Smooth muscle cell (in vitro differentiated cells): ENCODE measurements at regions not wholly inside any gene's neighbourhood (a gene's known extent, or its start where the extent isn't known, plus 50 kb on each side); places are given as distances from the start of the nearest gene placed in this dataset.

Source experiments
- DNase-seq: peaks from one replicate; lab custom pipeline; 2025; ENCODE audit not compliant: unreplicated experiment; lab: John Stamatoyannopoulos, UW
- H2AFZ ChIP-seq: fragments of 200-600 bp; sonication (generic); 2 replicates; pipeline ENCODE4 v1.6.0; 2016; ENCODE audit warnings: antibody characterized with exemption, low read depth, mild to moderate bottlenecking
- H3F3A ChIP-seq: fragments of 200-600 bp; sonication (generic); 2 replicates; pipeline ENCODE4 v1.6.0; 2017; ENCODE audit warnings: antibody characterized with exemption, low read depth
- H3K27ac ChIP-seq: fragments of 200-600 bp; sonication (generic); 2 replicates; pipeline ENCODE4 v1.5.1; 2016; ENCODE audit warnings: low read depth, mild to moderate bottlenecking
- H3K27me3 ChIP-seq: fragments of 200-600 bp; sonication (generic); 2 replicates; pipeline ENCODE4 v1.6.1; 2016; ENCODE audit warnings: low read depth, mild to moderate bottlenecking
- H3K36me3 ChIP-seq: fragments of 200-600 bp; sonication (generic); 2 replicates; pipeline ENCODE4 v1.5.1; 2016; ENCODE audit warnings: low read depth
- H3K4me1 ChIP-seq: fragments of 200-600 bp; sonication (generic); 2 replicates; pipeline ENCODE4 v1.5.1; 2016; ENCODE audit warnings: low read depth
- H3K4me2 ChIP-seq: fragments of 200-600 bp; sonication (generic); 2 replicates; pipeline ENCODE4 v1.6.0; 2016; ENCODE audit warnings: mild to moderate bottlenecking
- H3K4me3 ChIP-seq: fragments of 200-600 bp; sonication (generic); 2 replicates; pipeline ENCODE4 v1.5.1; 2016; ENCODE audit warnings: mild to moderate bottlenecking
- H3K79me2 ChIP-seq: fragments of 200-600 bp; sonication (generic); 2 replicates; pipeline ENCODE4 v1.6.0; 2016; ENCODE audit warnings: low read depth, mild to moderate bottlenecking
- H3K9ac ChIP-seq: fragments of 200-600 bp; sonication (generic); 2 replicates; pipeline ENCODE4 v1.6.0; 2016; ENCODE audit warnings: low read depth
- H3K9me3 ChIP-seq: fragments of 200-600 bp; sonication (generic); replicated peaks from 2 replicates; pipeline ENCODE4 v1.5.1; 2016; ENCODE audit warnings: low read depth
- H4K20me1 ChIP-seq: fragments of 200-600 bp; sonication (generic); 2 replicates; pipeline ENCODE4 v1.6.0; 2016; ENCODE audit warnings: low read depth
- WGBS: methylation state at CpG from one replicate; pipeline ENCODE4 v1.1.7; 2016; ENCODE audit warnings: low lambda C conversion rate; 5-methylcytosine and 5-hydroxymethylcytosine counted together
- TF ChIP-seq, protein P1 (sequence below): fragments of 200-600 bp; sonication (generic); IDR thresholded peaks from 2 replicates; pipeline ENCODE4 v1.5.1; 2017; ENCODE audit warnings: borderline replicate concordance, mild to moderate bottlenecking, antibody characterized with exemption; ENCODE audit not compliant: insufficient read depth, poor library complexity, severe bottlenecking

DNA sequence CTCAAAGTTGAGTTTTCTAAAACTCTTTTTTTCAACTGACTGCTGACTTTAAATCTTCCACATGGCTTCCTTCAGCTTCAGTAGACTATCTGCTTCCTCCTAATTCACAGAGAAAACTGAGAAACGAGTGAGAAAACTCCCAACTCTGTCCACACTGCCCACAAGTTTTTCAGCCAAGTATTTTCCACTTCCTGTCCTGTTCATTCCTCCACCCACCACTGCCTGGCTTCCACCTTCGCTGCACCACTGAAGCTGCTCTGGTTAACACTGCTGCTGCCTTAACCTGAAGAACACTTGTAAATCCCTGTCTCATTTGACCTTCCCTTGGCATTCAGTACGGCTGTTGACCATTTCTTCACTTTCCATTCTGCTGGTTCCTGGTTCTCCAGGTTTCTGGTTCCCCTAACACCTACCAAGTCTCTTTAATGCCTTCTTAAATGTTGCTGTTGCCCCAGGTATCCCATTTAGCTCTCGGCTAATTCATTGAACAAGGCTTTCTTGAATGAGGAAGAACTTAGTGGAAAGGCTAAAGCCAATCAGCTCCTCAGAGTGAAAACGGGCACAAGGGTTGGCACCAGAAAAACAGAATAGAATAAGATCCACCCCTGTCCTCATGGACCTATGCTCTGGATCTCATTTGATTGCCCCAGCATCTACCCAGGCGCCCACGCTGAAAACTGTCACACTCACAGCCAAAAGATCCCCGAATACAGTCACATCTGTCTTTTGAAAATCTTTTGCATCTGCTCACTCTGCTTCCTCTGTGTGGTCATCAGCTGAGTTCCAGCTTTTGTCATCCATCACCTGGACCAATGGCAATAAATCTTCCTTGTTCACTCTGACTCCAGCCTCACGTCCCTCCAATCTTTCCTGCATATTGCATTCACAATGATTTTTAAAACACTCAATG, 104.4 kb upstream of the TAB2 start:
- Histone ChIP-seq H3K9me3 (no peaks in the 10 kb centered on the region), H3K4me2 (peak overlapping the region; percentile 44), H3K27me3 (no peaks in the 10 kb centered on the region), H4K20me1 (no peaks in the 10 kb centered on the region), H3K27ac (peak overlapping the region; percentile 87), H3K4me3 (no peak overlapping the region), H3K36me3 (no peaks in the 10 kb centered on the region), H3K79me2 (no peaks in the 10 kb centered on the region), H2AFZ (no peak overlapping the region), H3K9ac (peak overlapping the region; percentile 25), H3F3A (peaks cover 21% of the 10 kb centered on the region), H3K4me1 (peaks cover 12% of the 10 kb centered on the region)
- WGBS = 65% methylated on average over 9 of the region's 9 CpGs
- DNase-seq = no peak
- TF ChIP-seq, protein P1, sequence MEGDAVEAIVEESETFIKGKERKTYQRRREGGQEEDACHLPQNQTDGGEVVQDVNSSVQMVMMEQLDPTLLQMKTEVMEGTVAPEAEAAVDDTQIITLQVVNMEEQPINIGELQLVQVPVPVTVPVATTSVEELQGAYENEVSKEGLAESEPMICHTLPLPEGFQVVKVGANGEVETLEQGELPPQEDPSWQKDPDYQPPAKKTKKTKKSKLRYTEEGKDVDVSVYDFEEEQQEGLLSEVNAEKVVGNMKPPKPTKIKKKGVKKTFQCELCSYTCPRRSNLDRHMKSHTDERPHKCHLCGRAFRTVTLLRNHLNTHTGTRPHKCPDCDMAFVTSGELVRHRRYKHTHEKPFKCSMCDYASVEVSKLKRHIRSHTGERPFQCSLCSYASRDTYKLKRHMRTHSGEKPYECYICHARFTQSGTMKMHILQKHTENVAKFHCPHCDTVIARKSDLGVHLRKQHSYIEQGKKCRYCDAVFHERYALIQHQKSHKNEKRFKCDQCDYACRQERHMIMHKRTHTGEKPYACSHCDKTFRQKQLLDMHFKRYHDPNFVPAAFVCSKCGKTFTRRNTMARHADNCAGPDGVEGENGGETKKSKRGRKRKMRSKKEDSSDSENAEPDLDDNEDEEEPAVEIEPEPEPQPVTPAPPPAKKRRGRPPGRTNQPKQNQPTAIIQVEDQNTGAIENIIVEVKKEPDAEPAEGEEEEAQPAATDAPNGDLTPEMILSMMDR = no peak

- WGBS = 35% methylated on average over 4 of the region's 4 CpGs
- Histone ChIP-seq H3K79me2 (no peaks in the 10 kb centered on the region), H3K9ac (no peak overlapping the region), H3K4me3 (no peak overlapping the region), H3K27ac (peak overlapping the region; percentile 87), H2AFZ (no peak overlapping the region), H3F3A (peaks cover 20% of the 10 kb centered on the region), H3K4me2 (peak overlapping the region; percentile 44), H4K20me1 (no peaks in the 10 kb centered on the region), H3K27me3 (no peaks in the 10 kb centered on the region), H3K9me3 (no peaks in the 10 kb centered on the region), H3K4me1 (peaks cover 12% of the 10 kb centered on the region), H3K36me3 (no peaks in the 10 kb centered on the region)
- TF ChIP-seq, protein P1 = no peak
- no peak for DNase-seq
These were observed 103.7 kb upstream of the TAB2 start for GRCh38 chr6:149213829-149214228.

DNA sequence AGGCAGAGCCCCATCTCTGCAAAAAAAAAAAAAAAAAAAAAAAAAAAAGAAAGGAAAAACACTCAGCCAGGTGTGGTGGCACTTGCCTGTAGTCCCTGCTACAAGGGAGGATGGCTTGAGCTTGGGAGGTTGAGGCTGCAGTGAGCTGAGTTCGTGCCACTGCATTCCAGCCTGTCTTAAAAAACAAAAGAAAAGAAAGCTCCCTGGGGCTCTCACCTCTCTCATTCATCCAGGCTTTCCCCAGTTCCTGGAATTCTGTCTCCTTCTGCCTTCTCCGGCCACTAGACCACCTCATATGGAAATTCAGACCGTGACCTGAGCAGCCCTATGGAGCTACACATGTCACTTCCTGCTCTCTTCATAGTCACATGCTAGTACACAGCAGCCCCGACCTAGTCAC, 101.1 kb upstream of the TAB2 start:
- Histone ChIP-seq H3K36me3 (no peaks in the 10 kb centered on the region), H3K27ac (no peak overlapping the region), H3K4me3 (no peak overlapping the region), H2AFZ (no peak overlapping the region), H3K9me3 (no peaks in the 10 kb centered on the region), H3K9ac (no peak overlapping the region), H3K4me2 (no peak overlapping the region), H3F3A (peaks cover under 1% of the 10 kb centered on the region), H3K27me3 (no peaks in the 10 kb centered on the region), H4K20me1 (no peaks in the 10 kb centered on the region), H3K4me1 (peaks cover 4% of the 10 kb centered on the region), H3K79me2 (no peaks in the 10 kb centered on the region)
- DNase-seq = no peak
- TF ChIP-seq, protein P1 = no peak
- WGBS = 87% methylated on average over 4 of the region's 4 CpGs

DNA sequence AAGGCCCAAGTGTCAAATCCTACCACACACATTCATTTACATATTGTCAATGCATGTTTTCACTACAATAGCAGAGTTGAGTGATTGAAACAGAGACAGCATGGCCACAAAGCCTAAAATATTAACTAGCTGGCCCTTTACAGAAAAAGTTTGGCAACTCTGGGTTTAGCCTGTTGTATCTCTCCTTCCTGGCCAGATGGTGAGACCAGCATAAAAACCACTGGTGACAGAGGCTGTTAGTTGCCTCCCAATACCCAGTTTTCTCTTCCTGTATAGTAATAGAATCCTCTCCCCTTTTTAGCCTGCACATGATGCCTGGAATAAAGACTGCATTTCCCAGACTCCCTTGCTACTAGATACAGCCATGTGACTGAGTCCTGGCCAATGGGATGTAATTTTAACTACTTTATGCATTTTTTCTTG, 100.0 kb upstream of the TAB2 start:
- TF ChIP-seq, protein P1 = no peak
- Histone ChIP-seq H3K36me3 (no peaks in the 10 kb centered on the region), H3F3A (no peaks in the 10 kb centered on the region), H3K27ac (no peak overlapping the region), H3K4me1 (peaks cover 4% of the 10 kb centered on the region), H3K4me2 (no peak overlapping the region), H4K20me1 (no peaks in the 10 kb centered on the region), H2AFZ (no peak overlapping the region), H3K79me2 (no peaks in the 10 kb centered on the region), H3K9ac (no peak overlapping the region), H3K9me3 (no peaks in the 10 kb centered on the region), H3K4me3 (no peak overlapping the region), H3K27me3 (no peaks in the 10 kb centered on the region)
- DNase-seq = no peak
